Jurkat, Clone E6-1 (cell line): ENCODE measurements at regions not wholly inside any gene's neighbourhood (a gene's known extent, or its start where the extent isn't known, plus 50 kb on each side); places are given as distances from the start of the nearest gene placed in this dataset.
A peak's percentile ranks its signal among the peaks of the same experiment; 100 is the strongest.

Experiments
- DNase-seq: peaks from one replicate; pipeline ENCODE4 v3.0.0-alpha.2; 2011; ENCODE audit warnings: low read depth, low spot score
- H3K4me3 ChIP-seq: 2 replicates; pipeline ENCODE4 v1.5.1; 2011; ENCODE audit warnings: mild to moderate bottlenecking, low read length, control low read depth, moderate library complexity

- H3K4me3 ChIP-seq = no peak overlapping the region
- no peak for DNase-seq
Measured at GRCh38 chr20:7505152-7505834, 435.0 kb downstream of the HAO1 start.

GRCh38 chr20:7505835-7506221, 434.4 kb downstream of the HAO1 start:
- no peak overlapping the region for H3K4me3 ChIP-seq
- DNase-seq = no peak

GRCh38 chr20:7516621-7517111, 423.6 kb downstream of the HAO1 start:
- H3K4me3 ChIP-seq = no peak overlapping the region
- no peak for DNase-seq

GRCh38 chr20:7520361-7520760, 419.9 kb downstream of the HAO1 start:
- no peak overlapping the region for H3K4me3 ChIP-seq
- DNase-seq = no peak

- H3K4me3 ChIP-seq = no peak overlapping the region
- no peak for DNase-seq
Measured at GRCh38 chr20:7523288-7523687, 417.0 kb downstream of the HAO1 start.

GRCh38 chr20:7540018-7540417, 400.2 kb downstream of the HAO1 start:
- no peak overlapping the region for H3K4me3 ChIP-seq
- DNase-seq = no peak

GRCh38 chr20:7540923-7541322, 399.3 kb downstream of the HAO1 start:
- no peak for DNase-seq
- H3K4me3 ChIP-seq = no peak overlapping the region

- no peak for DNase-seq
- H3K4me3 ChIP-seq = no peak overlapping the region
Measured at GRCh38 chr20:7571101-7571500, 369.2 kb downstream of the HAO1 start.

- DNase-seq = no peak
- no peak overlapping the region for H3K4me3 ChIP-seq
Measured at GRCh38 chr20:7571521-7572055, 368.7 kb downstream of the HAO1 start.

GRCh38 chr20:7579888-7580287, 360.4 kb downstream of the HAO1 start:
- no peak for DNase-seq
- no peak overlapping the region for H3K4me3 ChIP-seq

GRCh38 chr20:7585126-7585679, 355.1 kb downstream of the HAO1 start:
- no peak for DNase-seq
- H3K4me3 ChIP-seq = no peak overlapping the region

GRCh38 chr20:7586481-7586880, 353.8 kb downstream of the HAO1 start:
- H3K4me3 ChIP-seq = no peak overlapping the region
- no peak for DNase-seq

- no peak for DNase-seq
- H3K4me3 ChIP-seq = no peak overlapping the region
Measured at GRCh38 chr20:7589164-7589563, 351.1 kb downstream of the HAO1 start.

- no peak overlapping the region for H3K4me3 ChIP-seq
- DNase-seq = peak; percentile 6
Measured at GRCh38 chr20:7596541-7596940, 343.7 kb downstream of the HAO1 start.

- H3K4me3 ChIP-seq = no peak overlapping the region
- DNase-seq = no peak
Measured at GRCh38 chr20:7601431-7601830, 338.8 kb downstream of the HAO1 start.

- DNase-seq = no peak
- H3K4me3 ChIP-seq = no peak overlapping the region
Measured at GRCh38 chr20:7606941-7607340, 333.3 kb downstream of the HAO1 start.

- DNase-seq = no peak
- H3K4me3 ChIP-seq = no peak overlapping the region
Measured at GRCh38 chr20:7608250-7608649, 332.0 kb downstream of the HAO1 start.

GRCh38 chr20:7609251-7609650, 331.0 kb downstream of the HAO1 start:
- no peak for DNase-seq
- H3K4me3 ChIP-seq = no peak overlapping the region

- H3K4me3 ChIP-seq = no peak overlapping the region
- DNase-seq = no peak
Measured at GRCh38 chr20:7610681-7611080, 329.6 kb downstream of the HAO1 start.

- no peak for DNase-seq
- H3K4me3 ChIP-seq = no peak overlapping the region
Measured at GRCh38 chr20:7617797-7618196, 322.5 kb downstream of the HAO1 start.

GRCh38 chr20:7622399-7622961, 317.8 kb downstream of the HAO1 start:
- H3K4me3 ChIP-seq = no peak overlapping the region
- DNase-seq = no peak
